ENCODE measurements at regions not wholly inside any gene's neighbourhood (a gene's known extent, or its start where the extent isn't known, plus 50 kb on each side); places are given as distances from the start of the nearest gene placed in this dataset.

DNA sequence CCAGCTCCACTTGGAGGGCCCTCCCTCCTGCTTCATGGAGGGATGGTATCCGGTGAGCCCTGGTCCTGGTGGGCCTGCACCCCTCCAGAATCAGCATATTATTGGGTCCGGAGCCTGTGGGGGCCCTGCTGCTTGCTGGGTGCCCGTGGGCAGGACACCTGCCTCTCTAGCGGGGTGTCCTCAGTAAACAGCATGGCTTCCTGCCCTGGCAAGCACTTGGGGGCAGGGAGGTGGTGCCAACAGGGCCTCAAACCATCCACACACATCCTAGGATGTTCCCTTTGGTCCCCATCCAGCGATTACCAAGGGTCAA is 108.3 kb downstream of the CTTN start (continued):
- TF ChIP-seq NFIC (IDR thresholded peaks at IDR 0.05; ENCODE audit: borderline replicate concordance) (no peak), RXRA (IDR thresholded peaks at IDR 0.05; ENCODE audit: borderline replicate concordance, low read depth) (no peak), FOXJ3 (CRISPR knock-in tag; IDR thresholded peaks at IDR 0.05) (no peak), EP300 (IDR thresholded peaks at IDR 0.05; ENCODE audit: borderline replicate concordance in 1 of 2, low read depth in 1 of 2, low read length in 1 of 2) (no peak)
- TF ChIP-seq, protein P1, sequence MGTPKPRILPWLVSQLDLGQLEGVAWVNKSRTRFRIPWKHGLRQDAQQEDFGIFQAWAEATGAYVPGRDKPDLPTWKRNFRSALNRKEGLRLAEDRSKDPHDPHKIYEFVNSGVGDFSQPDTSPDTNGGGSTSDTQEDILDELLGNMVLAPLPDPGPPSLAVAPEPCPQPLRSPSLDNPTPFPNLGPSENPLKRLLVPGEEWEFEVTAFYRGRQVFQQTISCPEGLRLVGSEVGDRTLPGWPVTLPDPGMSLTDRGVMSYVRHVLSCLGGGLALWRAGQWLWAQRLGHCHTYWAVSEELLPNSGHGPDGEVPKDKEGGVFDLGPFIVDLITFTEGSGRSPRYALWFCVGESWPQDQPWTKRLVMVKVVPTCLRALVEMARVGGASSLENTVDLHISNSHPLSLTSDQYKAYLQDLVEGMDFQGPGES (IDR thresholded peaks at IDR 0.05; ENCODE audit: low read depth, low read length) = no peak

DNA sequence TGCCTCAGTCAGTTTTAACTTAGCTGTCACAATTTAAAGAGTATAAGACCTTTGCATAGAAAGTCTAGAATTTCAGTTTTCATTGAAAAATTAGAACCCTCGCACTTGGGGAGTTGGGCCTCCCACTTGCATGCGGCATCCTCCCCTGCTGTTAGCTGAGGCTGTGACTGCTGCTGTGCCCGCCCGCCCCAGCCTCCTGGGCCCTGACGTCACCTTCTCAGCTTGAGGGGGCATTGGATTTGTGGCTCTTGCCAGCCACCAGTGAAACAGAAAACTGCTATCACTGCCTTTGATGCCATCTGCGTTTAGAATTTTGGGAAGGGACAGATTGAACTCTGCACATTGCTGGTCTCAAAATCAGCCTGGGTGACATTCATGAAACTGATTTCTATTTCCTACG is 108.7 kb downstream of the CTTN start:
- no peak overlapping the region for H3K9ac ChIP-seq
- H3F3A ChIP-seq (replicated peaks; ENCODE audit: insufficient read depth) = no peaks in the 10 kb centered on the region
- 51% methylated on average over 7 of the region's 7 CpGs for WGBS (ENCODE audit: low lambda C conversion rate)
- peaks cover 0 to 17% of the 10 kb centered on the region in 2 experiments; a peak in 1 of 4 replicates for H3K4me1 ChIP-seq (ENCODE audit: control insufficient read depth in 1 of 2, insufficient read depth in 2 of 2, low read depth in 1 of 2, low read length in 1 of 2)
- no peaks in the 10 kb centered on the region for H3K79me2 ChIP-seq (ENCODE audit: insufficient read depth)
- H3K27me3 ChIP-seq (ENCODE audit: insufficient read depth) = no peaks in the 10 kb centered on the region
- CTCF ChIA-PET = interaction anchor here (1.1 to 1.4 kb wide), 2 partner anchors 17 to 40 kb away, joined by 3 read pairs; no protein-coding TSS in a partner anchor
- no peaks in the 10 kb centered on the region for H3K36me3 ChIP-seq (replicated peaks in 1 of 2; ENCODE audit: control insufficient read depth in 1 of 2, insufficient read depth in 2 of 2, low read length in 1 of 2)
- no peaks in the 10 kb centered on the region for H3K9me2 ChIP-seq
- no peaks in the 10 kb centered on the region for H3K9me3 ChIP-seq
- TF ChIP-seq FOXM1 (IDR thresholded peaks at IDR 0.05; ENCODE audit: low read depth) (no peak), JUND (IDR thresholded peaks at IDR 0.05) (no peak), TEAD4 (IDR thresholded peaks at IDR 0.05; ENCODE audit: borderline replicate concordance, insufficient read depth) (no peak), CHD2 (IDR thresholded peaks at IDR 0.05; ENCODE audit: low read length, partially characterized antibody) (no peak), MXI1 (IDR thresholded peaks at IDR 0.05; ENCODE audit: low read depth, low read length) (no peak), FOXJ3 (CRISPR knock-in tag; IDR thresholded peaks at IDR 0.05) (no peak), GABPA (IDR thresholded peaks at IDR 0.05; ENCODE audit: low read depth) (no peak), NFIC (IDR thresholded peaks at IDR 0.05; ENCODE audit: borderline replicate concordance) (no peak), POLR2AphosphoS5 (IDR thresholded peaks at IDR 0.05; ENCODE audit: low read depth, low read length) (no peak), RCOR1 (IDR thresholded peaks at IDR 0.05; ENCODE audit: low read length) (no peak), RXRA (IDR thresholded peaks at IDR 0.05; ENCODE audit: borderline replicate concordance, low read depth) (no peak), SIN3A (IDR thresholded peaks at IDR 0.05; ENCODE audit: borderline replicate concordance, low read depth, low read length) (no peak), RAD21 (IDR thresholded peaks at IDR 0.05; ENCODE audit: low read length) (no peak), TAF1 (IDR thresholded peaks at IDR 0.05; ENCODE audit: borderline replicate concordance, low read depth, low read length) (no peak), TCF12 (IDR thresholded peaks at IDR 0.05) (no peak)
- TF ChIP-seq, protein P2, sequence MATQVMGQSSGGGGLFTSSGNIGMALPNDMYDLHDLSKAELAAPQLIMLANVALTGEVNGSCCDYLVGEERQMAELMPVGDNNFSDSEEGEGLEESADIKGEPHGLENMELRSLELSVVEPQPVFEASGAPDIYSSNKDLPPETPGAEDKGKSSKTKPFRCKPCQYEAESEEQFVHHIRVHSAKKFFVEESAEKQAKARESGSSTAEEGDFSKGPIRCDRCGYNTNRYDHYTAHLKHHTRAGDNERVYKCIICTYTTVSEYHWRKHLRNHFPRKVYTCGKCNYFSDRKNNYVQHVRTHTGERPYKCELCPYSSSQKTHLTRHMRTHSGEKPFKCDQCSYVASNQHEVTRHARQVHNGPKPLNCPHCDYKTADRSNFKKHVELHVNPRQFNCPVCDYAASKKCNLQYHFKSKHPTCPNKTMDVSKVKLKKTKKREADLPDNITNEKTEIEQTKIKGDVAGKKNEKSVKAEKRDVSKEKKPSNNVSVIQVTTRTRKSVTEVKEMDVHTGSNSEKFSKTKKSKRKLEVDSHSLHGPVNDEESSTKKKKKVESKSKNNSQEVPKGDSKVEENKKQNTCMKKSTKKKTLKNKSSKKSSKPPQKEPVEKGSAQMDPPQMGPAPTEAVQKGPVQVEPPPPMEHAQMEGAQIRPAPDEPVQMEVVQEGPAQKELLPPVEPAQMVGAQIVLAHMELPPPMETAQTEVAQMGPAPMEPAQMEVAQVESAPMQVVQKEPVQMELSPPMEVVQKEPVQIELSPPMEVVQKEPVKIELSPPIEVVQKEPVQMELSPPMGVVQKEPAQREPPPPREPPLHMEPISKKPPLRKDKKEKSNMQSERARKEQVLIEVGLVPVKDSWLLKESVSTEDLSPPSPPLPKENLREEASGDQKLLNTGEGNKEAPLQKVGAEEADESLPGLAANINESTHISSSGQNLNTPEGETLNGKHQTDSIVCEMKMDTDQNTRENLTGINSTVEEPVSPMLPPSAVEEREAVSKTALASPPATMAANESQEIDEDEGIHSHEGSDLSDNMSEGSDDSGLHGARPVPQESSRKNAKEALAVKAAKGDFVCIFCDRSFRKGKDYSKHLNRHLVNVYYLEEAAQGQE (IDR thresholded peaks at IDR 0.05; ENCODE audit: low read depth, low read length) = no peak
- TF ChIP-seq, protein P3, sequence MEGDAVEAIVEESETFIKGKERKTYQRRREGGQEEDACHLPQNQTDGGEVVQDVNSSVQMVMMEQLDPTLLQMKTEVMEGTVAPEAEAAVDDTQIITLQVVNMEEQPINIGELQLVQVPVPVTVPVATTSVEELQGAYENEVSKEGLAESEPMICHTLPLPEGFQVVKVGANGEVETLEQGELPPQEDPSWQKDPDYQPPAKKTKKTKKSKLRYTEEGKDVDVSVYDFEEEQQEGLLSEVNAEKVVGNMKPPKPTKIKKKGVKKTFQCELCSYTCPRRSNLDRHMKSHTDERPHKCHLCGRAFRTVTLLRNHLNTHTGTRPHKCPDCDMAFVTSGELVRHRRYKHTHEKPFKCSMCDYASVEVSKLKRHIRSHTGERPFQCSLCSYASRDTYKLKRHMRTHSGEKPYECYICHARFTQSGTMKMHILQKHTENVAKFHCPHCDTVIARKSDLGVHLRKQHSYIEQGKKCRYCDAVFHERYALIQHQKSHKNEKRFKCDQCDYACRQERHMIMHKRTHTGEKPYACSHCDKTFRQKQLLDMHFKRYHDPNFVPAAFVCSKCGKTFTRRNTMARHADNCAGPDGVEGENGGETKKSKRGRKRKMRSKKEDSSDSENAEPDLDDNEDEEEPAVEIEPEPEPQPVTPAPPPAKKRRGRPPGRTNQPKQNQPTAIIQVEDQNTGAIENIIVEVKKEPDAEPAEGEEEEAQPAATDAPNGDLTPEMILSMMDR (IDR thresholded peaks at IDR 0.05) = no peak
- TF ChIP-seq, protein P4, sequence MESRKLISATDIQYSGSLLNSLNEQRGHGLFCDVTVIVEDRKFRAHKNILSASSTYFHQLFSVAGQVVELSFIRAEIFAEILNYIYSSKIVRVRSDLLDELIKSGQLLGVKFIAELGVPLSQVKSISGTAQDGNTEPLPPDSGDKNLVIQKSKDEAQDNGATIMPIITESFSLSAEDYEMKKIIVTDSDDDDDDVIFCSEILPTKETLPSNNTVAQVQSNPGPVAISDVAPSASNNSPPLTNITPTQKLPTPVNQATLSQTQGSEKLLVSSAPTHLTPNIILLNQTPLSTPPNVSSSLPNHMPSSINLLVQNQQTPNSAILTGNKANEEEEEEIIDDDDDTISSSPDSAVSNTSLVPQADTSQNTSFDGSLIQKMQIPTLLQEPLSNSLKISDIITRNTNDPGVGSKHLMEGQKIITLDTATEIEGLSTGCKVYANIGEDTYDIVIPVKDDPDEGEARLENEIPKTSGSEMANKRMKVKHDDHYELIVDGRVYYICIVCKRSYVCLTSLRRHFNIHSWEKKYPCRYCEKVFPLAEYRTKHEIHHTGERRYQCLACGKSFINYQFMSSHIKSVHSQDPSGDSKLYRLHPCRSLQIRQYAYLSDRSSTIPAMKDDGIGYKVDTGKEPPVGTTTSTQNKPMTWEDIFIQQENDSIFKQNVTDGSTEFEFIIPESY (IDR thresholded peaks at IDR 0.05; ENCODE audit: borderline replicate concordance, low read depth) = no peak
- TF ChIP-seq, protein P1 (IDR thresholded peaks at IDR 0.05; ENCODE audit: low read depth, low read length) = no peak
- TF ChIP-seq, protein P5, sequence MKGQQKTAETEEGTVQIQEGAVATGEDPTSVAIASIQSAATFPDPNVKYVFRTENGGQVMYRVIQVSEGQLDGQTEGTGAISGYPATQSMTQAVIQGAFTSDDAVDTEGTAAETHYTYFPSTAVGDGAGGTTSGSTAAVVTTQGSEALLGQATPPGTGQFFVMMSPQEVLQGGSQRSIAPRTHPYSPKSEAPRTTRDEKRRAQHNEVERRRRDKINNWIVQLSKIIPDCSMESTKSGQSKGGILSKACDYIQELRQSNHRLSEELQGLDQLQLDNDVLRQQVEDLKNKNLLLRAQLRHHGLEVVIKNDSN (IDR thresholded peaks at IDR 0.05; ENCODE audit: borderline replicate concordance, low read depth) = no peak
- H3K4me3 ChIP-seq (ENCODE audit: low read depth in 2 of 2, low read length in 1 of 2) = no peak overlapping the region
- no peak overlapping the region for H3K4me2 ChIP-seq
- POLR2A ChIA-PET = no interaction called here
- peak; percentile 9 for DNase-seq
- no peaks in the 10 kb centered on the region for H4K20me1 ChIP-seq (ENCODE audit: insufficient read depth)
- H2AFZ ChIP-seq (ENCODE audit: low read depth) = no peak overlapping the region
- H3K27ac ChIP-seq (ENCODE audit: low read depth in 2 of 2, low read length in 1 of 2) = no peak overlapping the region

All from SK-N-SH (cell line).